HepG2 (cell line): ENCODE measurements at regions not wholly inside any gene's neighbourhood (a gene's known extent, or its start where the extent isn't known, plus 50 kb on each side); places are given as distances from the start of the nearest gene placed in this dataset.

Experiments used
- CHD2 ChIP-seq: IDR thresholded peaks from 2 replicates; pipeline ENCODE4 v1.6.1; 2011; ENCODE audit warnings: low read depth, low read length, improper control_type of control experiment
- ELF3 ChIP-seq: IDR thresholded peaks from 2 replicates; pipeline ENCODE4 v1.6.1; 2016; ENCODE audit warnings: missing genetic modification reagents, missing compliant biosample characterization
- FOSL2 ChIP-seq: sonication (generic); formaldehyde crosslinking; IDR thresholded peaks from 2 replicates; pipeline ENCODE4 v1.4.0; 2020; ENCODE audit warnings: missing genetic modification reagents
- GLI4 ChIP-seq: sonication (generic); formaldehyde crosslinking; IDR thresholded peaks from 2 replicates; pipeline ENCODE4 v1.5.1; 2020; ENCODE audit warnings: missing genetic modification reagents, mild to moderate bottlenecking, moderate library complexity, borderline replicate concordance
- GZF1 ChIP-seq: sonication (generic); formaldehyde crosslinking; IDR thresholded peaks from 2 replicates; pipeline ENCODE4 v1.5.1; 2020; ENCODE audit warnings: mild to moderate bottlenecking, missing genetic modification reagents
- HDAC2 ChIP-seq: sonication (generic); formaldehyde crosslinking; IDR thresholded peaks from 2 replicates; pipeline ENCODE4 v1.4.0; 2020; ENCODE audit warnings: missing genetic modification reagents
- HMG20A ChIP-seq: IDR thresholded peaks from 2 replicates; pipeline ENCODE4 v1.6.1; 2016; ENCODE audit warnings: borderline replicate concordance
- HOXA5 ChIP-seq: sonication (generic); formaldehyde crosslinking; IDR thresholded peaks from 2 replicates; pipeline ENCODE4 v1.4.0; 2020; ENCODE audit warnings: missing genetic modification reagents
- RNF219 ChIP-seq: sonication (generic); formaldehyde crosslinking; IDR thresholded peaks from 2 replicates; pipeline ENCODE4 v1.5.0; 2020; ENCODE audit warnings: mild to moderate bottlenecking, missing genetic modification reagents
- RXRA ChIP-seq: sonication (generic); formaldehyde crosslinking; IDR thresholded peaks from 2 replicates; pipeline ENCODE4 v1.5.1; 2020; ENCODE audit warnings: missing genetic modification reagents
- SATB2 ChIP-seq: sonication (generic); formaldehyde crosslinking; IDR thresholded peaks from 2 replicates; pipeline ENCODE4 v1.5.0; 2020; ENCODE audit warnings: missing genetic modification reagents
- THAP7 ChIP-seq: sonication (generic); formaldehyde crosslinking; IDR thresholded peaks from 2 replicates; pipeline ENCODE4 v1.8.1; 2023; ENCODE audit warnings: mild to moderate bottlenecking, missing genetic modification reagents
- TRIM24 ChIP-seq: sonication (generic); formaldehyde crosslinking; IDR thresholded peaks from 2 replicates; pipeline ENCODE4 v1.8.0; 2022; ENCODE audit warnings: mild to moderate bottlenecking, missing genetic modification reagents
- U2AF1 ChIP-seq: fragments of 200-400 bp; formaldehyde crosslinking; optimal IDR thresholded peaks from 2 replicates; pipeline ENCODE3; 2017; ENCODE audit warnings: mild to moderate bottlenecking, low read depth, low read length
- ZMAT5 ChIP-seq: sonication (generic); formaldehyde crosslinking; IDR thresholded peaks from 2 replicates; pipeline ENCODE4 v1.5.0; 2020; ENCODE audit warnings: mild to moderate bottlenecking, low read depth, missing genetic modification reagents, borderline replicate concordance
- ZNF263 ChIP-seq: sonication (generic); formaldehyde crosslinking; IDR thresholded peaks from 2 replicates; pipeline ENCODE4 v1.4.0; 2020; ENCODE audit warnings: missing genetic modification reagents
- ZNF501 ChIP-seq: sonication (generic); formaldehyde crosslinking; IDR thresholded peaks from 2 replicates; pipeline ENCODE4 v1.5.1; 2020; ENCODE audit warnings: mild to moderate bottlenecking, moderate library complexity, missing genetic modification reagents
- ZNF503 ChIP-seq: sonication (generic); formaldehyde crosslinking; IDR thresholded peaks from 2 replicates; pipeline ENCODE4 v1.4.0; 2020; ENCODE audit warnings: missing genetic modification reagents
- ZNF580 ChIP-seq: IDR thresholded peaks from 2 replicates; pipeline ENCODE4 v1.6.1; 2016; ENCODE audit warnings: low read depth, borderline replicate concordance
- ZXDC ChIP-seq: sonication (generic); formaldehyde crosslinking; IDR thresholded peaks from 2 replicates; pipeline ENCODE4 v1.5.0; 2020; ENCODE audit warnings: mild to moderate bottlenecking, missing genetic modification reagents

GRCh38 chr5:96117771-96118651 is 156.4 kb upstream of the ELL2 start (continued):
- no peak for TF ChIP-seq ZXDC (CRISPR knock-in tag)
- TF ChIP-seq GZF1 (CRISPR knock-in tag), result no peak
- TF ChIP-seq FOSL2, result peak; percentile 58; the same call in 1 of the 2 replicates
- no peak for TF ChIP-seq THAP7
- TF ChIP-seq SATB2 (CRISPR knock-in tag), result no peak
- TF ChIP-seq ZNF263 (CRISPR knock-in tag), result no peak
- peak; percentile 89 for TF ChIP-seq ZNF503
- no peak for TF ChIP-seq CHD2
- peak; percentile 92; the same call in 1 of the 2 replicates for TF ChIP-seq HMG20A
- no peak for TF ChIP-seq ZMAT5 (CRISPR knock-in tag)
- TF ChIP-seq GLI4 (CRISPR knock-in tag), result no peak
- peak; percentile 87 for TF ChIP-seq HDAC2
- peak; percentile 80; the same call in 1 of the 2 replicates for TF ChIP-seq ZNF580 (CRISPR knock-in tag)
- TF ChIP-seq U2AF1, result no peak
- TF ChIP-seq TRIM24 (CRISPR knock-in tag), result no peak
- no peak for TF ChIP-seq RNF219 (CRISPR knock-in tag)
- peak; percentile 73; the same call in 1 of the 2 replicates for TF ChIP-seq HOXA5 (CRISPR knock-in tag)
- TF ChIP-seq ZNF501 (CRISPR knock-in tag), result no peak
- TF ChIP-seq ELF3 (CRISPR knock-in tag), result peak; percentile 72
- TF ChIP-seq RXRA, result no peak; the same call in 1 of the 2 replicates
